ENCODE measurements at regions not wholly inside any gene's neighbourhood (a gene's known extent, or its start where the extent isn't known, plus 50 kb on each side); places are given as distances from the start of the nearest gene placed in this dataset.

DNA sequence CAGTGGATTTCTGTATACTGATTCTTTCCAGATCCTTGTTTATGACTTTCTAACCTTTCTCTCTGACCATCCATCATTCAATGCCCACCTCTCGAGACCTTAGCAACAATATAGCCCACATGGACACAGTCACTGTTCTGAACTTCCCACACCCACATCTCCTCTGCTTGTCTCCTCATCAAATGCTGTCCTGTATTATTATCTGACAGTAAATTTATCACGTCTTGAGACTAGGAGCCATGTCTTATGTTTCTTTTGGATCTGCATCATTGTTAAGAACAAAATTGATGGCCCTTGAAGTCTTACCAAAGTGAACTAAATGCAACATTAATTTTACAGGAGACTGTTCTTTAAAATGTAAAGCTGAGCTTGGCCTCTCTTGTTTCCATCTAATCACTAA is 495.4 kb upstream of the KLF4 start:
- H3K36me3 Mint-ChIP-seq = no peaks in the 10 kb centered on the region
- ATAC-seq (replicated peaks) (no peak), DNase-seq (no peak)
- no peaks in the 10 kb centered on the region for H3K9me3 Mint-ChIP-seq
- H3K4me3 Mint-ChIP-seq = no peak overlapping the region
- H3K27ac Mint-ChIP-seq = no peak overlapping the region
- H3K27me3 Mint-ChIP-seq = peaks cover 4 to 6% of the 10 kb centered on the region in 2 donors
- H3K4me1 Mint-ChIP-seq = peaks cover 0 to 6% of the 10 kb centered on the region in 2 donors

- H3K27ac Mint-ChIP-seq = no peak overlapping the region
Observed at GRCh38 chr9:107983762-107984161, 494.2 kb upstream of the KLF4 start.

DNA sequence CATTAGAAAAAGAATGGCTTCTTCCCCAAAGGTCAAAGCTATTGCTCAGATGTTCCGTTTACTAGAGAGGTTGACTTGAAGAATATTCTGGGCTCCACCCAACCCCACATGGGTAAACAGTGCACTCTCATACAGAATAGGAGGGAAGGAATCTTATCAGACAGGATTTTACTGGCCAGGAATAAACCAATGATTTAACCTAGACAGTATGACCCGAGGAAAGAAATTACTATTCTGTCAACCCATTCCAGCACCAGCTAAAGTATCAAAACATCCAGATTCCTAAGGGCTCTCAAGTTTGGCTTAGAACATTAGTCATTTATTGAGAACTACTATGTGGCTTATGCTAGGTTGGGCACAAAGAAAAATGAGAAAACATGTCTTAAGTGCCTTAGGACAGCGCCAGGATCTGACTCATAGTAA is 493.6 kb upstream of the KLF4 start:
- DNase-seq = no peak
- peaks cover 4 to 6% of the 10 kb centered on the region in 2 donors for H3K27me3 Mint-ChIP-seq
- no peaks in the 10 kb centered on the region for H3K9me3 Mint-ChIP-seq
- peak; percentile 55 to 67 for ATAC-seq (replicated peaks)
- H3K36me3 Mint-ChIP-seq = no peaks in the 10 kb centered on the region
- no peak overlapping the region for H3K4me3 Mint-ChIP-seq
- peaks cover 0 to 6% of the 10 kb centered on the region in 2 donors for H3K4me1 Mint-ChIP-seq
- H3K27ac Mint-ChIP-seq = no peak overlapping the region

More at GRCh38 chr9:107983762-107984161, 494.2 kb upstream of the KLF4 start:
- ATAC-seq (replicated peaks) = no peak
- H3K9me3 Mint-ChIP-seq = no peaks in the 10 kb centered on the region
- peaks cover 4 to 6% of the 10 kb centered on the region in 2 donors for H3K27me3 Mint-ChIP-seq
- no peak overlapping the region for H3K4me3 Mint-ChIP-seq
- no peaks in the 10 kb centered on the region for H3K36me3 Mint-ChIP-seq
- peaks cover 0 to 6% of the 10 kb centered on the region in 2 donors for H3K4me1 Mint-ChIP-seq
- no peak for DNase-seq

DNA sequence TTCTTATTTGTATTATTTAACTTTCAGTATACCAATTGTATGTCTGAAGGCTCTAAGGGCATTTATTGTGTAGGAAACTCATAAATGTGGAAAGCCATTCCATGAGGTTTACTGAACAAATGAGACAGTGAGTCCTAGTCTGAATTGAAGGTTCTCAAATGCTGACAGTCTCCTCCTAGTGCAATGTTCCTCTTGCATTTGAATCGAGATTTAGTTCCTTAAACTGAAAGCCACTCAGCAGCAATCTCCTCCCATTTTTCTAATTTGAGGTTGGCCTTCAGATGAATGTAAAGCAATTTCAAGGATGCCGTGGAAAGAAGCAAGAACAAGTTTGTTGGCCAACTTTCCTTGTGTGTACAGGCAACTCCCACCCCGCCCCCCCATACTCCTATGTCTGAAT is 493.2 kb upstream of the KLF4 start:
- Mint-ChIP-seq H3K4me3 (no peak overlapping the region), H3K27ac (no peak overlapping the region), H3K9me3 (no peaks in the 10 kb centered on the region), H3K4me1 (peaks cover 0 to 6% of the 10 kb centered on the region in 2 donors), H3K27me3 (peaks cover 4 to 6% of the 10 kb centered on the region in 2 donors), H3K36me3 (no peaks in the 10 kb centered on the region)
- DNase-seq (no peak), ATAC-seq (replicated peaks) (peak; percentile 52 to 54)

- Mint-ChIP-seq H3K36me3 (no peaks in the 10 kb centered on the region), H3K27ac (no peak overlapping the region)
- ATAC-seq (replicated peaks) = no peak
Observed at GRCh38 chr9:107982001-107982400, 492.4 kb upstream of the KLF4 start.

GRCh38 chr9:107980984-107981383 is 491.4 kb upstream of the KLF4 start:
- ATAC-seq (replicated peaks) (no peak), DNase-seq (no peak)
- H3K4me1 Mint-ChIP-seq = peaks cover 0 to 6% of the 10 kb centered on the region in 2 donors
- H3K4me3 Mint-ChIP-seq = no peak overlapping the region
- peaks cover 4 to 6% of the 10 kb centered on the region in 2 donors for H3K27me3 Mint-ChIP-seq
- H3K9me3 Mint-ChIP-seq = no peaks in the 10 kb centered on the region
- no peaks in the 10 kb centered on the region for H3K36me3 Mint-ChIP-seq
- no peak overlapping the region for H3K27ac Mint-ChIP-seq

More at GRCh38 chr9:107982001-107982400, 492.4 kb upstream of the KLF4 start:
- no peak for DNase-seq
- no peaks in the 10 kb centered on the region for H3K9me3 Mint-ChIP-seq
- peaks cover 4 to 6% of the 10 kb centered on the region in 2 donors for H3K27me3 Mint-ChIP-seq
- no peak overlapping the region for H3K4me3 Mint-ChIP-seq
- H3K4me1 Mint-ChIP-seq = peaks cover 0 to 6% of the 10 kb centered on the region in 2 donors

GRCh38 chr9:107976767-107977166 is 487.2 kb upstream of the KLF4 start:
- H3K4me1 Mint-ChIP-seq = peaks cover 0 to under 1% of the 10 kb centered on the region in 2 donors
- no peaks in the 10 kb centered on the region for H3K9me3 Mint-ChIP-seq
- no peak for ATAC-seq (replicated peaks)
- peaks cover 6 to 7% of the 10 kb centered on the region in 2 donors for H3K27me3 Mint-ChIP-seq
- no peak overlapping the region for H3K27ac Mint-ChIP-seq
- no peak overlapping the region for H3K4me3 Mint-ChIP-seq
- no peak for DNase-seq
- no peaks in the 10 kb centered on the region for H3K36me3 Mint-ChIP-seq

DNA sequence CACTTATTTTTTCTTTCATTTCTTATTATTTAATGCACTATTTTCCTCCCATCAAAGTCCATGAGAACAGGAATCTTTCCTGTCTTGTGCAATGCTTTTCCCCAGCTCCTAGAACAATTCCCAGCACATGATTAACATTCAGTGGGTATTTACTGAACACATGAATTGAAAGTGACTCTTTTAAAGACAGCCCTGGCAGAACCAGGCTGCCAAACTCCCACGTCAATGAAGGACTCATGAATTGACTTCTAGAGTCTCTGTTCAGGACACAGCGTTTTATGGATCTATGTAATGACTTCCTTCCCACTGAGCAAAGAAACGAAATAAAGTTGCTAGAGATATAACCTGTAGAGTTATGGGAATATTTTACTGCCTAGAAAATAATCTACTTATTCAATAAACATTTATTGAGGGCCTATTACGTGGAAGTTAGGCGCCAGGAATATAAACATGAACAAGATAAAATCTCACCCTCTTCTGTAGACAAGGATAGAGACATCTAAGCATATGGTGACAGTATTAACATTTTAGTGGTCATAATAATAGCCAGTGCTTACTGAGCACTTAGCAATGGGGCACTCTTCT is 485.9 kb upstream of the KLF4 start:
- no peaks in the 10 kb centered on the region for H3K4me1 Mint-ChIP-seq
- no peaks in the 10 kb centered on the region for H3K9me3 Mint-ChIP-seq
- no peaks in the 10 kb centered on the region for H3K36me3 Mint-ChIP-seq
- no peak for ATAC-seq (replicated peaks)
- no peak overlapping the region for H3K4me3 Mint-ChIP-seq
- no peak overlapping the region for H3K27ac Mint-ChIP-seq
- peaks cover 6 to 7% of the 10 kb centered on the region in 2 donors for H3K27me3 Mint-ChIP-seq
- DNase-seq = no peak

- H3K36me3 Mint-ChIP-seq = no peaks in the 10 kb centered on the region
Observed at GRCh38 chr9:107973451-107973850, 483.9 kb upstream of the KLF4 start.

DNA sequence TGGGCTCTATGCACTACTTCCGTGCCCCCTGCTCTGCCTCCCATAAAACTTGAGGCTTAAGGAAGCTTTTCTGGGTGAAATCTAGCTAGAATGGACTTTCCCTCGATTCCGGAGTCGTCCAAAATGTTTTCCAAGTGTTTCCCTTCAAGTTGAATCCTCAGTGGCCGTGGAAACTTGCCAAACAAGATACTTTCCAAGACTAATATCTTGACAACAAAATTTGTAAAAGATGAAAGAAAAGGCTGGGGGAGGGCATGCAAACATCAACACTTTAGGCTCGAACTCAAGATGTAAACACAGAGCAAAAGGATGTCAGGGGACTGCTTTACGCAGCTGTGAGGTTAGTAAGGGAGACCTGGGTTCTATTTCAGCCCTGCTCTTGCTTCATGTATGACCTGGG is 482.8 kb upstream of the KLF4 start:
- DNase-seq (no peak), ATAC-seq (replicated peaks) (no peak)
- Mint-ChIP-seq H3K27me3 (peaks cover 6 to 7% of the 10 kb centered on the region in 2 donors), H3K27ac (no peak overlapping the region), H3K4me1 (no peaks in the 10 kb centered on the region), H3K36me3 (no peaks in the 10 kb centered on the region), H3K4me3 (no peak overlapping the region), H3K9me3 (no peaks in the 10 kb centered on the region)

More at GRCh38 chr9:107973451-107973850, 483.9 kb upstream of the KLF4 start:
- no peak for ATAC-seq (replicated peaks)
- H3K27ac Mint-ChIP-seq = no peak overlapping the region
- DNase-seq = no peak
- no peak overlapping the region for H3K4me3 Mint-ChIP-seq
- no peaks in the 10 kb centered on the region for H3K9me3 Mint-ChIP-seq
- peaks cover 6 to 7% of the 10 kb centered on the region in 2 donors for H3K27me3 Mint-ChIP-seq
- no peaks in the 10 kb centered on the region for H3K4me1 Mint-ChIP-seq

- Mint-ChIP-seq H3K4me3 (no peak overlapping the region), H3K27ac (no peak overlapping the region), H3K27me3 (peaks cover 8 to 9% of the 10 kb centered on the region in 2 donors), H3K4me1 (no peaks in the 10 kb centered on the region), H3K36me3 (no peaks in the 10 kb centered on the region), H3K9me3 (no peaks in the 10 kb centered on the region)
- DNase-seq (no peak), ATAC-seq (replicated peaks) (no peak)
Observed at GRCh38 chr9:107971241-107971640, 481.7 kb upstream of the KLF4 start.

- Mint-ChIP-seq H3K27ac (no peak overlapping the region), H3K4me1 (no peaks in the 10 kb centered on the region), H3K9me3 (no peaks in the 10 kb centered on the region), H3K36me3 (no peaks in the 10 kb centered on the region), H3K4me3 (no peak overlapping the region), H3K27me3 (peaks cover 6 to 7% of the 10 kb centered on the region in 2 donors)
- no peak for ATAC-seq (replicated peaks)
- no peak for DNase-seq
Observed at GRCh38 chr9:107970726-107971125, 481.2 kb upstream of the KLF4 start.

DNA sequence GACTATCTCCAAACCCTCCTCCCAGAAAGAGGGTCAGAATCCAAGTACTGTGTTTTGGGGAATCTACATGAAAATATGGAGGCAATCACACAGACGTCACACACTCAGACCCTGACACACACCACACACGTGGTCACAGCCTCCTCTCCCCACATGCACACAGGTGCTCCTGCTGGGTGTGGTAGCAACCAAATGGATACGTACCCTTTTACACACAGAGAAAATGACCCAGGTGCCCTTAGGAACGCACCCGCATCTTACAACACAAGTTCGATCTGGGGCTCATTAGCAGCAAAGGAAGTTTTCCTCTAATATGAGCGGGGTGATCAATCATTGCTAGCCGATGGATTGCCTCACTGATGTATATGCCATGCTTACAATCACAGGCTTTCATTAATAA is 480.2 kb upstream of the KLF4 start:
- Mint-ChIP-seq H3K27me3 (peaks cover 7 to 11% of the 10 kb centered on the region in 2 donors), H3K27ac (no peak overlapping the region), H3K4me3 (no peak overlapping the region), H3K36me3 (no peaks in the 10 kb centered on the region), H3K4me1 (no peaks in the 10 kb centered on the region), H3K9me3 (no peaks in the 10 kb centered on the region)
- no peak for ATAC-seq (replicated peaks)
- DNase-seq = no peak

GRCh38 chr9:107969141-107969540 is 479.6 kb upstream of the KLF4 start:
- no peak overlapping the region for H3K27ac Mint-ChIP-seq
- no peak for ATAC-seq (replicated peaks)
- H3K36me3 Mint-ChIP-seq = no peaks in the 10 kb centered on the region
- no peak for DNase-seq
- H3K4me1 Mint-ChIP-seq = no peaks in the 10 kb centered on the region
- H3K9me3 Mint-ChIP-seq = no peaks in the 10 kb centered on the region
- no peak overlapping the region for H3K4me3 Mint-ChIP-seq
- H3K27me3 Mint-ChIP-seq = peaks cover 7 to 11% of the 10 kb centered on the region in 2 donors

DNA sequence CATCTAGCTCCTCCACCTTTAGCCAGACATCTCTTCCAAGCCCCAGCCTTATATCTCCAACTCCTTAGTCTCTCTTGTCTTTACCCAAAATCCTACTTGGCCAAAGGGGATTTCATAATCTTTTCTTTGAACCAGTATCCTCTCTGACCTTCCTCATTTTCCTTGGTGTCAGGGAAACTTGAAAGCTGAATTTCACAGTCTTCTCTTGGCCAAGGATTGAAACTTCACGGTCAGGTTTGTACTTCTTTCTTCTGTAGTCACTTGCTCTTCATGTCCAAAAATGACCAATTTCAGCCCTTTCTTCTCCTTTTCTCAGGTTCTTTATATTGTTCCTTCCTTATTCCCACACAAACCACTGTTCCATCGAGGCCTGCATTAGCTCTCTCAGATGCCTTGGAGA is 473.7 kb upstream of the KLF4 start:
- Mint-ChIP-seq H3K27ac (no peak overlapping the region), H3K9me3 (no peaks in the 10 kb centered on the region)
- no peak for ATAC-seq (replicated peaks)

More for the DNA sequence above, 473.7 kb upstream of the KLF4 start:
- no peak for DNase-seq
- no peak overlapping the region for H3K4me3 Mint-ChIP-seq
- peaks cover 7 to 11% of the 10 kb centered on the region in 2 donors for H3K27me3 Mint-ChIP-seq
- H3K4me1 Mint-ChIP-seq = peaks cover 4 to 20% of the 10 kb centered on the region in 2 donors
- no peaks in the 10 kb centered on the region for H3K36me3 Mint-ChIP-seq

All from stimulated activated naive B cell treated with anti-CD40 and anti-IgM and Interleukin-4, amounts not matched to agents 10 μg/mL and 1 μg/mL and 100 μg/mL, for 72 hours (primary cell).